ENCODE measurements at regions not wholly inside any gene's neighbourhood (a gene's known extent, or its start where the extent isn't known, plus 50 kb on each side); places are given as distances from the start of the nearest gene placed in this dataset.

DNA sequence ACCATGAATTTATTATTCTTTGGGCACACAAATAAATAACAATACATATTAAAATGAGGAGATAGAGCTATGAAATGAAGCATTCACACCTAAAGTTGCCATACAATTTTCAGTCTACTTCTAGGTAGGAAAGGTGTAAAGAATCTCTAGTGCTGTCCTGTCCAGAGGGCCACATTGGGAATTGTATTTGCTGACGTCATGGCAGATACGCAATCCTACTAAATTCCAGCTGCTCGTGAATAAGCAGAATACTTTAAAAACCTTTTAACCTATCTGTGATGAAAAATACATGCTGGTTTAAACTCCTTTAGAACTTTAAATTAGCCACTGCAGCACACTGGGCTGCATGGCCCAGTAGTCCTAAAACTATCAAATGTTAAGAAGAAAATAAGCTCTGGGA is 236.1 kb downstream of the FSCB start:
- no peak for DNase-seq (ENCODE audit: extremely low read depth, insufficient read length)
- Histone ChIP-seq H3K27me3 (replicated peaks; ENCODE audit: control insufficient read depth, insufficient read depth, low read length) (no peaks in the 10 kb centered on the region), H3K36me3 (ENCODE audit: control insufficient read depth, insufficient read depth, low read length) (no peaks in the 10 kb centered on the region), H3K4me3 (replicated peaks; ENCODE audit: low read depth, low read length) (no peak overlapping the region)
- TF ChIP-seq CTCF (IDR thresholded peaks at IDR 0.05; ENCODE audit: insufficient read depth, low read length, poor library complexity, severe bottlenecking), result no peak

DNA sequence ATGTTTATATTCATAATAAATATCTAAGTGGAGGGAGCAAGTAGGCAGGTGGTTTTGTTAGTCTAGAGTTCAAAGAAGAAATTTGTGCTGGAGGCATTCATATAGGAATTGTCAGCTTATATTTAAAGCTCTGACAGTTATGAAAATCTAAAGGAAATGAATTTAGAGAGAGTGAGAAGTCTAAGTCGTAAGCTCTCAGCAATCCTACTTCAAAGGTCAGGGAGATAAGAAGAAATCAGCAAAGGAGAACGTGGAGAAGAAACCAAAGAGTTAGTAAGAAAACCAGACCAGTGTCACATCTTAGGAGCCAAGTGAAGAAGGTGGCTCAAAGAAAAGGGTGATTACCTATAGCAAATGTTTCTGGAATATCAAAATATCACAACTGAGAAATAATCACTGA is 241.8 kb downstream of the FSCB start:
- no peaks in the 10 kb centered on the region for H3K27me3 ChIP-seq (replicated peaks; ENCODE audit: control insufficient read depth, insufficient read depth, low read length)
- H3K36me3 ChIP-seq (ENCODE audit: control insufficient read depth, insufficient read depth, low read length), result no peaks in the 10 kb centered on the region
- H3K4me3 ChIP-seq (replicated peaks; ENCODE audit: low read depth, low read length), result no peak overlapping the region
- TF ChIP-seq CTCF (IDR thresholded peaks at IDR 0.05; ENCODE audit: insufficient read depth, low read length, poor library complexity, severe bottlenecking), result no peak
- no peak for DNase-seq (ENCODE audit: extremely low read depth, insufficient read length)

- Histone ChIP-seq H3K27me3 (replicated peaks; ENCODE audit: control insufficient read depth, insufficient read depth, low read length) (no peaks in the 10 kb centered on the region), H3K36me3 (ENCODE audit: control insufficient read depth, insufficient read depth, low read length) (no peaks in the 10 kb centered on the region), H3K4me3 (replicated peaks; ENCODE audit: low read depth, low read length) (no peak overlapping the region)
- no peak for DNase-seq (ENCODE audit: extremely low read depth, insufficient read length)
- TF ChIP-seq CTCF (IDR thresholded peaks at IDR 0.05; ENCODE audit: insufficient read depth, low read length, poor library complexity, severe bottlenecking), result no peak
Measured at GRCh38 chr14:44215660-44216059, 291.4 kb downstream of the FSCB start.

GRCh38 chr14:44211718-44212117 is 295.4 kb downstream of the FSCB start:
- Histone ChIP-seq H3K27me3 (replicated peaks; ENCODE audit: control insufficient read depth, insufficient read depth, low read length) (no peaks in the 10 kb centered on the region), H3K4me3 (replicated peaks; ENCODE audit: low read depth, low read length) (no peak overlapping the region), H3K36me3 (ENCODE audit: control insufficient read depth, insufficient read depth, low read length) (no peaks in the 10 kb centered on the region)
- no peak for DNase-seq (ENCODE audit: extremely low read depth, insufficient read length)
- TF ChIP-seq CTCF (IDR thresholded peaks at IDR 0.05; ENCODE audit: insufficient read depth, low read length, poor library complexity, severe bottlenecking), result no peak

- Histone ChIP-seq H3K4me3 (replicated peaks; ENCODE audit: low read depth, low read length) (no peak overlapping the region), H3K27me3 (replicated peaks; ENCODE audit: control insufficient read depth, insufficient read depth, low read length) (no peaks in the 10 kb centered on the region), H3K36me3 (ENCODE audit: control insufficient read depth, insufficient read depth, low read length) (no peaks in the 10 kb centered on the region)
- no peak for TF ChIP-seq CTCF (IDR thresholded peaks at IDR 0.05; ENCODE audit: insufficient read depth, low read length, poor library complexity, severe bottlenecking)
- DNase-seq (ENCODE audit: extremely low read depth, insufficient read length), result no peak
Measured at GRCh38 chr14:44204061-44204835, 302.8 kb downstream of the FSCB start.

- H3K36me3 ChIP-seq (ENCODE audit: control insufficient read depth, insufficient read depth, low read length), result no peaks in the 10 kb centered on the region
- TF ChIP-seq CTCF (IDR thresholded peaks at IDR 0.05; ENCODE audit: insufficient read depth, low read length, poor library complexity, severe bottlenecking), result no peak
- DNase-seq (ENCODE audit: extremely low read depth, insufficient read length), result no peak
- H3K4me3 ChIP-seq (replicated peaks; ENCODE audit: low read depth, low read length), result no peak overlapping the region
- H3K27me3 ChIP-seq (replicated peaks; ENCODE audit: control insufficient read depth, insufficient read depth, low read length), result no peaks in the 10 kb centered on the region
Measured at GRCh38 chr14:44180975-44181374, 326.1 kb downstream of the FSCB start.

Data from GM06990 (cell line).